Neural progenitor cell (in vitro differentiated cells): ENCODE measurements at regions not wholly inside any gene's neighbourhood (a gene's known extent, or its start where the extent isn't known, plus 50 kb on each side); places are given as distances from the start of the nearest gene placed in this dataset.

Experiments
- DNase-seq: peaks from one replicate; pipeline ENCODE4 v3.0.0-alpha.2; 2016; ENCODE audit warnings: low spot score
- H2AFZ ChIP-seq: fragments of 200-600 bp; sonication (generic); replicated peaks from 2 replicates; pipeline ENCODE4 v1.6.1; 2016; ENCODE audit warnings: antibody characterized with exemption
- H3F3A ChIP-seq: fragments of 200-600 bp; sonication (generic); 2 replicates; pipeline ENCODE4 v1.6.1; 2016; ENCODE audit warnings: antibody characterized with exemption, low read depth
- H3K27ac ChIP-seq: fragments of 200-600 bp; sonication (generic); 2 replicates; pipeline ENCODE4 v1.5.1; 2016; ENCODE audit warnings: mild to moderate bottlenecking
- H3K27me3 ChIP-seq: fragments of 200-600 bp; sonication (generic); 2 replicates; pipeline ENCODE4 v1.6.1; 2016; ENCODE audit warnings: mild to moderate bottlenecking, moderate library complexity
- H3K36me3 ChIP-seq: fragments of 200-600 bp; sonication (generic); 2 replicates; pipeline ENCODE4 v1.5.1; 2016
- H3K4me1 ChIP-seq: fragments of 200-600 bp; sonication (generic); 2 replicates; pipeline ENCODE4 v1.6.1; 2016; ENCODE audit warnings: mixed run types
- H3K4me2 ChIP-seq: fragments of 200-600 bp; sonication (generic); 2 replicates; pipeline ENCODE4 v1.6.1; 2016
- H3K4me3 ChIP-seq: fragments of 200-600 bp; sonication (generic); 2 replicates; pipeline ENCODE4 v1.5.1; 2016
- H3K79me2 ChIP-seq: fragments of 200-600 bp; sonication (generic); 2 replicates; pipeline ENCODE4 v1.6.1; 2016; ENCODE audit warnings: low read depth
- H3K9ac ChIP-seq: fragments of 200-600 bp; sonication (generic); 2 replicates; pipeline ENCODE4 v1.6.1; 2016
- H3K9me3 ChIP-seq: fragments of 200-600 bp; sonication (generic); 2 replicates; pipeline ENCODE4 v1.5.1; 2016; ENCODE audit warnings: low read depth
- H4K20me1 ChIP-seq: fragments of 200-600 bp; sonication (generic); 2 replicates; pipeline ENCODE4 v1.6.1; 2016; ENCODE audit warnings: low read depth
- H3K27ac Mint-ChIP-seq: 3 replicates; pipeline ENCODE4 v1.8.0; 2021; ENCODE audit warnings: mixed read lengths
- H3K27me3 Mint-ChIP-seq: 2 replicates; pipeline ENCODE4 v1.8.0; 2022; ENCODE audit warnings: low read depth, mild to moderate bottlenecking, inconsistent platforms, moderate library complexity, mixed read lengths; ENCODE audit not compliant: insufficient read depth
- H3K36me3 Mint-ChIP-seq: 3 replicates; pipeline ENCODE4 v1.8.0; 2021; ENCODE audit warnings: mixed read lengths
- H3K4me1 Mint-ChIP-seq: 3 replicates; pipeline ENCODE4 v1.8.0; 2021; ENCODE audit warnings: mixed read lengths
- H3K4me3 Mint-ChIP-seq: 3 replicates; pipeline ENCODE4 v1.8.0; 2021; ENCODE audit warnings: mild to moderate bottlenecking, moderate library complexity, mixed read lengths
- H3K9me3 Mint-ChIP-seq: 3 replicates; pipeline ENCODE4 v1.8.0; 2020; ENCODE audit warnings: mixed read lengths
- CTCF ChIP-seq: fragments of 200-600 bp; sonication (generic); IDR thresholded peaks from 2 replicates; pipeline ENCODE4 v1.5.1; 2017; ENCODE audit warnings: antibody characterized with exemption, mild to moderate bottlenecking
- EZH2 ChIP-seq: fragments of 200-600 bp; sonication (generic); IDR thresholded peaks from 2 replicates; pipeline ENCODE4 v1.6.1; 2017; ENCODE audit warnings: antibody characterized with exemption, mild to moderate bottlenecking, moderate library complexity
- EZH2phosphoT487 ChIP-seq: fragments of 200-600 bp; sonication (generic); IDR thresholded peaks from 2 replicates; pipeline ENCODE4 v1.6.1; 2017; ENCODE audit warnings: antibody characterized with exemption

GRCh38 chr2:162992828-162993227, 154.3 kb upstream of the KCNH7 start:
- H3K9me3 Mint-ChIP-seq, result no peaks in the 10 kb centered on the region
- H3K27me3 Mint-ChIP-seq, result no peaks in the 10 kb centered on the region
- Histone ChIP-seq H3K4me3 (no peak overlapping the region), H3K9me3 (no peaks in the 10 kb centered on the region), H4K20me1 (no peaks in the 10 kb centered on the region), H3K4me1 (no peaks in the 10 kb centered on the region), H3K9ac (no peak overlapping the region), H2AFZ (no peak overlapping the region), H3F3A (no peaks in the 10 kb centered on the region), H3K79me2 (no peaks in the 10 kb centered on the region), H3K36me3 (no peaks in the 10 kb centered on the region), H3K4me2 (no peak overlapping the region), H3K27ac (no peak overlapping the region), H3K27me3 (no peaks in the 10 kb centered on the region)
- no peak overlapping the region for H3K27ac Mint-ChIP-seq
- no peak overlapping the region for H3K4me3 Mint-ChIP-seq
- H3K36me3 Mint-ChIP-seq, result no peaks in the 10 kb centered on the region
- TF ChIP-seq EZH2 (no peak), CTCF (no peak), EZH2phosphoT487 (no peak)
- no peak for DNase-seq
- no peaks in the 10 kb centered on the region for H3K4me1 Mint-ChIP-seq

- H3K4me1 ChIP-seq, result no peaks in the 10 kb centered on the region
- DNase-seq, result no peak
- Mint-ChIP-seq H3K27me3 (no peaks in the 10 kb centered on the region), H3K4me3 (no peak overlapping the region), H3K36me3 (no peaks in the 10 kb centered on the region), H3K27ac (no peak overlapping the region), H3K9me3 (no peaks in the 10 kb centered on the region), H3K4me1 (no peaks in the 10 kb centered on the region)
- no peak overlapping the region for H3K4me3 ChIP-seq
- no peaks in the 10 kb centered on the region for H3K27me3 ChIP-seq
- no peaks in the 10 kb centered on the region for H3F3A ChIP-seq
- no peaks in the 10 kb centered on the region for H4K20me1 ChIP-seq
- no peak overlapping the region for H3K4me2 ChIP-seq
- TF ChIP-seq EZH2, result no peak
- no peak for TF ChIP-seq EZH2phosphoT487
- TF ChIP-seq CTCF, result no peak
- H3K79me2 ChIP-seq, result no peaks in the 10 kb centered on the region
- H2AFZ ChIP-seq, result no peak overlapping the region
- no peaks in the 10 kb centered on the region for H3K9me3 ChIP-seq
- H3K27ac ChIP-seq, result no peak overlapping the region
- no peak overlapping the region for H3K9ac ChIP-seq
- H3K36me3 ChIP-seq, result no peaks in the 10 kb centered on the region
Observed at GRCh38 chr2:162989507-162989906, 150.9 kb upstream of the KCNH7 start.

GRCh38 chr2:162974771-162975170, 136.2 kb upstream of the KCNH7 start:
- no peak overlapping the region for H2AFZ ChIP-seq
- TF ChIP-seq EZH2 (no peak), EZH2phosphoT487 (no peak), CTCF (no peak)
- no peak overlapping the region for H3K27ac Mint-ChIP-seq
- no peak overlapping the region for H3K4me3 ChIP-seq
- H3K4me1 ChIP-seq, result no peaks in the 10 kb centered on the region
- H3K9me3 ChIP-seq, result no peaks in the 10 kb centered on the region
- H3K27me3 ChIP-seq, result no peaks in the 10 kb centered on the region
- H3K27ac ChIP-seq, result no peak overlapping the region
- H3K9me3 Mint-ChIP-seq, result no peaks in the 10 kb centered on the region
- H3K27me3 Mint-ChIP-seq, result no peaks in the 10 kb centered on the region
- H3K36me3 Mint-ChIP-seq, result no peaks in the 10 kb centered on the region
- H3F3A ChIP-seq, result no peaks in the 10 kb centered on the region
- no peaks in the 10 kb centered on the region for H3K4me1 Mint-ChIP-seq
- no peak for DNase-seq
- no peaks in the 10 kb centered on the region for H3K79me2 ChIP-seq
- no peaks in the 10 kb centered on the region for H3K36me3 ChIP-seq
- H3K4me3 Mint-ChIP-seq, result no peak overlapping the region
- H4K20me1 ChIP-seq, result no peaks in the 10 kb centered on the region
- H3K9ac ChIP-seq, result no peak overlapping the region
- H3K4me2 ChIP-seq, result no peak overlapping the region

- H3K4me1 Mint-ChIP-seq, result peaks cover 8% of the 10 kb centered on the region
- H4K20me1 ChIP-seq, result no peaks in the 10 kb centered on the region
- H3K27me3 ChIP-seq, result no peaks in the 10 kb centered on the region
- no peaks in the 10 kb centered on the region for H3F3A ChIP-seq
- no peak overlapping the region for H3K9ac ChIP-seq
- no peak overlapping the region for H3K4me3 Mint-ChIP-seq
- H3K9me3 ChIP-seq, result no peaks in the 10 kb centered on the region
- no peak overlapping the region for H3K27ac ChIP-seq
- no peak overlapping the region for H3K27ac Mint-ChIP-seq
- no peak overlapping the region for H3K4me3 ChIP-seq
- no peaks in the 10 kb centered on the region for H3K79me2 ChIP-seq
- no peak overlapping the region for H2AFZ ChIP-seq
- H3K36me3 ChIP-seq, result no peaks in the 10 kb centered on the region
- no peak for TF ChIP-seq EZH2phosphoT487
- no peak for TF ChIP-seq EZH2
- TF ChIP-seq CTCF, result no peak
- no peaks in the 10 kb centered on the region for H3K36me3 Mint-ChIP-seq
- H3K4me1 ChIP-seq, result no peaks in the 10 kb centered on the region
- H3K4me2 ChIP-seq, result no peak overlapping the region
- H3K27me3 Mint-ChIP-seq, result no peaks in the 10 kb centered on the region
- H3K9me3 Mint-ChIP-seq, result no peaks in the 10 kb centered on the region
- no peak for DNase-seq
Observed at GRCh38 chr2:162972383-162972782, 133.8 kb upstream of the KCNH7 start.
